PFSK-1 (cell line): ENCODE measurements at regions not wholly inside any gene's neighbourhood (a gene's known extent, or its start where the extent isn't known, plus 50 kb on each side); places are given as distances from the start of the nearest gene placed in this dataset.

Experiments used
- POLR2AphosphoS5 ChIP-seq: IDR thresholded peaks from 2 replicates; pipeline ENCODE4 v1.6.1; 2012; ENCODE audit warnings: low read depth, mild to moderate bottlenecking, control low read depth, low read length, moderate library complexity
- REST ChIP-seq, 2 experiments: IDR thresholded peaks; 2 replicates each; pipeline versions ENCODE4 v1.6.1 to v1.8.0; 2011 to 2012; ENCODE audit warnings: low read depth in 2 of 2, low read length in 2 of 2, control low read depth in 1 of 2, inconsistent platforms in 1 of 2, mild to moderate bottlenecking in 1 of 2, moderate library complexity in 1 of 2; ENCODE audit not compliant: insufficient read depth in 1 of 2
- SIN3A ChIP-seq: IDR thresholded peaks from 2 replicates; pipeline ENCODE4 v1.6.1; 2012; ENCODE audit warnings: mild to moderate bottlenecking, low read length, moderate library complexity, borderline replicate concordance; ENCODE audit not compliant: insufficient read depth
- TAF1 ChIP-seq: IDR thresholded peaks from 2 replicates; pipeline ENCODE4 v1.6.1; 2012; ENCODE audit warnings: low read length, control low read depth, borderline replicate concordance; ENCODE audit not compliant: insufficient read depth

DNA sequence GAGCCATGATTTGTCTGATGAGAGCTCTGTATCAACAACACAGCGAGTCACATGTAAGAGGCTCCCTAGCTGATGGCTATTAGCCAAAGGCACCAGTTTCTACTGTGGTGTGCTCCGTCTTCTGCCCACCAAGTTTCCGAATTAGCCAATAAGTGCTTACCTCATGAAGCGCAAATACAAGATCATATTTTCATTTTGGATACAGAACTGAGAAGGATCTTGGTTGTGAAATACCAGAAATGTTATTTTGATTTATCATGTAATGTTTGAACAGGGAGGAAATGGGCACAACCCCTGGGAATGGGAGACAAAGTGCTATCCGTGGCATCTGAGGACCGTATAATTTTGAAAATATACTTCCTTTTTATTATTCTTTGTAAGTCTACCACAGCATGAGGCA lies 234.3 kb downstream of the DACT1 start:
- TF ChIP-seq REST (IDR thresholded peaks at IDR 0.05; ENCODE audit: insufficient read depth in 1 of 2, low read depth in 2 of 2, low read length in 2 of 2) (no peak), POLR2AphosphoS5 (no peak), TAF1 (no peak), SIN3A (no peak)
